ENCODE measurements at regions not wholly inside any gene's neighbourhood (a gene's known extent, or its start where the extent isn't known, plus 50 kb on each side); places are given as distances from the start of the nearest gene placed in this dataset.

DNA sequence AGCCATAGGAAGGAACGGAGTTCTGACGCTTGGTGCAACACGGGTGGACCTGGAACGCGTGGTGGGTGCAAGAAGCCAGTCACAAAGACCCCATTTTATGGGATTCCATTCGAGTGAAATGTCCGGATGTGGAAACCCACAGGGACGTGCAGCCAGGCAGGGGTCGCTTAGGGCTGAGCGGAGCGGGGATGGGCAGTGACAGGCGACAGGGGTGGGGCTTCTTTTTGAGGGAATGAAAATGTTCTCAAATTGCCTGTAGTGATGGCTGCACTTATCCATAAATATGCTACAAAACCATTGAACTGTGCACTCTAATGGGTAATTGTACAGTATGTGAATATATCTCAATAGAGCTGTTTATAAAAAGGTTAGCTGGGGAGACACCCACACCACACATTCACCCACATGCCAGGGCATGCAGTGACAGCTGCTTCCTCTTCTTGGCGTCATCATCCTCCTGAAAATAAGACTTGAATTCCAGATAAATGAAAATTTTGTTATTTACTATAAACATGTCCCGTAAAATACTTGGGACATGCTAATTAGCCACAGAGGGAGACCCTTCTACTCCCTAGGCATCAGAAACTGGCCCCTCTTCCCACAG, 71.3 kb upstream of the OLFM1 start:
- H3K9ac ChIP-seq, result no peak overlapping the region
- H3K4me2 ChIP-seq, result peak overlapping the region; percentile 76
- no peak for TF ChIP-seq Cebpa-rat (IDR thresholded peaks at IDR 0.05)
- H3K4me3 ChIP-seq, result no peak overlapping the region
- H4K20me1 ChIP-seq, result no peaks in the 10 kb centered on the region
- no peaks in the 10 kb centered on the region for H3K27me3 ChIP-seq
- H3K27ac ChIP-seq, result no peak overlapping the region
- H3K4me1 ChIP-seq, result peaks cover 65% of the 10 kb centered on the region
- H3K36me3 ChIP-seq, result no peaks in the 10 kb centered on the region
- no peaks in the 10 kb centered on the region for H3K9me3 ChIP-seq

DNA sequence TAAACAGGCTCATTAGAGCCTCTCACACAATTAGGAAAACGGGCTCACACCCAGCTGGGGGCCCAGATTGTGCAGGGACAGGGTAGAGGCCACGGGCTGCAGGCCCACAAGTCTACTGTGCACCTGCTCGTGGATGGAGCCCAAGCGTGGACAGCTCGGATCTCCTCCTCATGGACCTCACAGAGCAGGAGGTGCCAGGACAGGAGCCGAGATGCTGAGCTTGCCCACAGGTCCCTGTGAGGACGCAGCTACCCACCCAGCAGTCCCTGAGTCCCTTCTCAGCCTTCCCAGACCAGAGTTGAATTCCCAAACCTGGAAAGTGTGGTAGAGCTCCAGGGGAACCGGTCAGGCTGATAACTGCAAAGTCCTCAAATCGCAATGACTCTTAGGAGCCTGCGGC, 70.6 kb upstream of the OLFM1 start:
- Histone ChIP-seq H3K4me1 (peaks cover 71% of the 10 kb centered on the region), H3K4me2 (peak overlapping the region; percentile 76), H3K27ac (no peak overlapping the region), H3K27me3 (no peaks in the 10 kb centered on the region), H3K4me3 (no peak overlapping the region), H3K36me3 (no peaks in the 10 kb centered on the region), H3K9ac (no peak overlapping the region), H4K20me1 (no peaks in the 10 kb centered on the region), H3K9me3 (no peaks in the 10 kb centered on the region)
- TF ChIP-seq Cebpa-rat (IDR thresholded peaks at IDR 0.05), result no peak

DNA sequence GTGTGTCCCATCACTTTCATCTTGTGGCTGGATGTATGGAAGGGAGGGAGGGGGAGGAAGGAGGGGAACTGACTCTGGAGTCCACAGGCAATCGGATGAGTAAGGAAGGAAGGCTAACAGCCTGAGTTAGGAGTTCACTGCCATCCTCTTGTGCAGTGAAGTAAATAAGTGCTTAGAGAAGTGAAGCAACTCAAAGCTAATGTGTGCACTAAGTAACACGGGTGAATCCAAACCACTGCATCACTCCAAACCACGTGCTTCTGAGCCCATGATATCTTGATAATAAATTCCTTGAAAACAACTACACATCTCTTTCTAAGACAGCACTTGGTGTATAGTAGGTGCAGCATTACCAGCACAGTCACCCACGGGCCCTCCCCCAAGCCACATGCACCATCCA, 69.6 kb upstream of the OLFM1 start:
- Histone ChIP-seq H3K27me3 (no peaks in the 10 kb centered on the region), H3K36me3 (no peaks in the 10 kb centered on the region), H3K27ac (no peak overlapping the region), H3K9ac (no peak overlapping the region), H3K4me1 (peaks cover 82% of the 10 kb centered on the region), H3K4me3 (no peak overlapping the region), H3K9me3 (no peaks in the 10 kb centered on the region), H4K20me1 (no peaks in the 10 kb centered on the region), H3K4me2 (peak overlapping the region; percentile 76)
- no peak for TF ChIP-seq Cebpa-rat (IDR thresholded peaks at IDR 0.05)

DNA sequence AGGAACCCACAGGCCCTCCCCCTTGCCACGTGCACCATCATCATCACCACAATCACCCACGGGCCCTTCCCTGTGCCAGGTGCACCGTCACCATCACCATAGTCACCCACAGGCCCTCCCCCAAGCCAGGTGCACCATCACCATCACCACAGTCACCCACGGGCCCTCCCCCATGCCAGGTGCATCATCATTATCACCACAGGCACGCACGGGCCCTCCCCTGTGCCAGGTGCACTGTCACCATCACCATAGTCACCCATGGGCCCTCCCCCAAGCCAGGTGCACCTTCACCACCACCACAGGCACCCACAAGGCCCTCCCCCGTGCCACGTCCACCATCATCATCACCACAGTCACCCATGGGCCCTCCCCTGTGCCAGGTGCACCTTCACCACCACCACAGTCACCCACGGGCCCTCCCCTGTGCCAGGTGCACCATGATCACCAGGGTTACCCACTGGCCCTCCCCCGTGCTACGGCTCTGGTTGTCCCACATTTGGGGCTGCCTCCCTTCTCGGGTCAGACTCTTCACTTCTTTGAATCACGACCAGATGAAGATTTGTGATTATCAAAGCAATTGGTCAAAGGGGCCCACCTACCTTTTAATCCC, 69.1 kb upstream of the OLFM1 start:
- H3K36me3 ChIP-seq, result no peaks in the 10 kb centered on the region
- H3K9ac ChIP-seq, result no peak overlapping the region
- TF ChIP-seq Cebpa-rat (IDR thresholded peaks at IDR 0.05), result no peak
- H3K4me1 ChIP-seq, result peaks cover 87% of the 10 kb centered on the region
- no peaks in the 10 kb centered on the region for H4K20me1 ChIP-seq
- no peaks in the 10 kb centered on the region for H3K27me3 ChIP-seq
- 0 out of 2 replicates have a peak overlapping the region, but pooled peaks have one; percentile 25 for H3K27ac ChIP-seq
- no peak overlapping the region for H3K4me3 ChIP-seq
- peak overlapping the region; percentile 76 for H3K4me2 ChIP-seq
- no peaks in the 10 kb centered on the region for H3K9me3 ChIP-seq

GRCh38 chr9:135019224-135019623, 68.2 kb upstream of the OLFM1 start:
- peak overlapping the region; percentile 76 for H3K4me2 ChIP-seq
- no peak for TF ChIP-seq Cebpa-rat (IDR thresholded peaks at IDR 0.05)
- H3K27me3 ChIP-seq, result no peaks in the 10 kb centered on the region
- no peak overlapping the region for H3K9ac ChIP-seq
- peaks cover 88% of the 10 kb centered on the region for H3K4me1 ChIP-seq
- H3K27ac ChIP-seq, result peak overlapping the region; percentile 25
- H3K9me3 ChIP-seq, result no peaks in the 10 kb centered on the region
- H3K4me3 ChIP-seq, result no peak overlapping the region
- no peaks in the 10 kb centered on the region for H4K20me1 ChIP-seq
- no peaks in the 10 kb centered on the region for H3K36me3 ChIP-seq

GRCh38 chr9:135020481-135021392, 66.7 kb upstream of the OLFM1 start:
- Histone ChIP-seq H3K4me3 (no peak overlapping the region), H3K4me1 (peaks cover 78% of the 10 kb centered on the region), H3K27ac (peak overlapping the region; percentile 69), H3K9me3 (no peaks in the 10 kb centered on the region), H3K36me3 (no peaks in the 10 kb centered on the region), H3K27me3 (no peaks in the 10 kb centered on the region), H3K9ac (no peak overlapping the region; the same call in 1 of the 2 replicates), H3K4me2 (peak overlapping the region; percentile 76), H4K20me1 (no peaks in the 10 kb centered on the region)
- no peak for TF ChIP-seq Cebpa-rat (IDR thresholded peaks at IDR 0.05)

GRCh38 chr9:135021393-135021789, 66.1 kb upstream of the OLFM1 start:
- H3K27ac ChIP-seq, result peak overlapping the region; percentile 69
- H3K4me3 ChIP-seq, result no peak overlapping the region
- no peak overlapping the region; the same call in 1 of the 2 replicates for H3K9ac ChIP-seq
- peak overlapping the region; percentile 76 for H3K4me2 ChIP-seq
- H3K27me3 ChIP-seq, result no peaks in the 10 kb centered on the region
- peaks cover 71% of the 10 kb centered on the region for H3K4me1 ChIP-seq
- no peaks in the 10 kb centered on the region for H4K20me1 ChIP-seq
- H3K36me3 ChIP-seq, result no peaks in the 10 kb centered on the region
- H3K9me3 ChIP-seq, result no peaks in the 10 kb centered on the region
- TF ChIP-seq Cebpa-rat (IDR thresholded peaks at IDR 0.05), result no peak

DNA sequence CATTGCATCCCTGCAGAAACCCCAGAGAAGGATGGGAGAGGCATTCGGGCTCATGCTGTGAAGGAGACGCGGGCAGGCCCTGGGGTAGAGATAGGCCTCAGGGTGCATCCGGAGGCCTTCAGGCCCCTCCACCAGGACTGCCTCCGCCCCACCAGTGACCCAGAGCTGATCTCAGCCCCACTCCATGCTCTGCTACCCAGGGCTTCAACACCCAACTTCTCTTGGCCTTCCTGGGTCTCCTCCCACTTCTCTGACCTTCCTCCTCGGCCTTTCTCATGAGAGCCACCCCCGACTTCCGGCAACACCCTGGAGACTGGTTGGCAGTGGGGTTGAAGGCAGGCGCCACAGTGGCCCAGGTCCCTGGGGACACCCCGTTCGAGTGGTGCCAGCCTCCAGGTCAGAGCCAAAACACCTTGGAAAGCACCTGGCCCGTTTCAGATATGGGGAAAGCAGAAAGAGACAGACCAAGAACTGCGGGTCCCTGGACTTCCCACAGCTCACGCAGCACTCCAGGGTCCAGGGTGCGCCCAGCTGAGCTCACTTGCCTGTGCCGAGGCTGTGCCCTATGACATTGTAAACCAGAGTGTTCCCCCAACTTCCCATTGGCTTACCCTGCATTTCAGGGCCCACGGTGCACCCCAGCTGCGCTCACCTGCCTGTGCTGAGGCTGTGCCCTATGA, 65.1 kb upstream of the OLFM1 start:
- H3K9ac ChIP-seq, result no peak overlapping the region
- H3K9me3 ChIP-seq, result no peaks in the 10 kb centered on the region
- no peak for TF ChIP-seq Cebpa-rat (IDR thresholded peaks at IDR 0.05)
- peak overlapping the region; percentile 42 for H3K27ac ChIP-seq
- peaks cover 62% of the 10 kb centered on the region for H3K4me1 ChIP-seq
- no peaks in the 10 kb centered on the region for H3K36me3 ChIP-seq
- H3K27me3 ChIP-seq, result no peaks in the 10 kb centered on the region
- no peak overlapping the region for H3K4me3 ChIP-seq
- H4K20me1 ChIP-seq, result no peaks in the 10 kb centered on the region
- peak overlapping the region; percentile 76 for H3K4me2 ChIP-seq

- Histone ChIP-seq H3K27ac (no peak overlapping the region), H3K27me3 (no peaks in the 10 kb centered on the region), H3K9ac (no peak overlapping the region), H3K9me3 (no peaks in the 10 kb centered on the region), H3K4me2 (peak overlapping the region; percentile 76), H4K20me1 (no peaks in the 10 kb centered on the region), H3K4me1 (peaks cover 53% of the 10 kb centered on the region), H3K36me3 (no peaks in the 10 kb centered on the region), H3K4me3 (no peak overlapping the region)
- TF ChIP-seq Cebpa-rat (IDR thresholded peaks at IDR 0.05), result no peak
Observed at GRCh38 chr9:135023088-135023785, 64.2 kb upstream of the OLFM1 start.

Data from BLaER1 (cell line).